ENCODE measurements at regions not wholly inside any gene's neighbourhood (a gene's known extent, or its start where the extent isn't known, plus 50 kb on each side); places are given as distances from the start of the nearest gene placed in this dataset.

GRCh38 chr4:79237851-79238250 is 88.0 kb downstream of the NAA11 start:
- Mint-ChIP-seq H3K4me1 (no peaks in the 10 kb centered on the region), H3K27ac (no peak overlapping the region), H3K36me3 (no peaks in the 10 kb centered on the region), H3K27me3 (peaks cover 0 to 4% (median 0%) of the 10 kb centered on the region in 3 donors), H3K4me3 (no peak overlapping the region), H3K9me3 (peaks cover 0 to 6% (median 0%) of the 10 kb centered on the region in 7 donors)
- ATAC-seq (ENCODE audit: low read depth in 2 of 2), result no peak
- no peak for DNase-seq

- Mint-ChIP-seq H3K4me1 (no peaks in the 10 kb centered on the region), H3K4me3 (no peak overlapping the region), H3K27ac (no peak overlapping the region), H3K27me3 (peaks cover 0 to 4% (median 0%) of the 10 kb centered on the region in 3 donors), H3K9me3 (peaks cover 0 to 3% (median 0%) of the 10 kb centered on the region in 7 donors), H3K36me3 (no peaks in the 10 kb centered on the region)
- ATAC-seq (ENCODE audit: low read depth in 2 of 2) (no peak), DNase-seq (no peak)
Measured at GRCh38 chr4:79236785-79237184, 89.1 kb downstream of the NAA11 start.

- Mint-ChIP-seq H3K36me3 (no peaks in the 10 kb centered on the region), H3K27ac (no peak overlapping the region), H3K4me3 (no peak overlapping the region), H3K4me1 (no peaks in the 10 kb centered on the region), H3K9me3 (no peaks in the 10 kb centered on the region), H3K27me3 (peaks cover 0 to 4% (median 0%) of the 10 kb centered on the region in 3 donors)
- DNase-seq (no peak), ATAC-seq (ENCODE audit: low read depth in 2 of 2) (no peak)
Measured at GRCh38 chr4:79235095-79235494, 90.8 kb downstream of the NAA11 start.

GRCh38 chr4:79233820-79234219 is 92.0 kb downstream of the NAA11 start:
- peak in 1 of 2 donors; percentile 35 for ATAC-seq (ENCODE audit: low read depth in 2 of 2)
- Mint-ChIP-seq H3K9me3 (no peaks in the 10 kb centered on the region), H3K27ac (no peak overlapping the region), H3K36me3 (no peaks in the 10 kb centered on the region), H3K4me1 (no peaks in the 10 kb centered on the region), H3K4me3 (no peak overlapping the region), H3K27me3 (peaks cover 0 to 4% (median 0%) of the 10 kb centered on the region in 3 donors)
- no peak for DNase-seq

GRCh38 chr4:79232540-79232939 is 93.3 kb downstream of the NAA11 start:
- DNase-seq (no peak), ATAC-seq (ENCODE audit: low read depth in 2 of 2) (no peak)
- no peak overlapping the region for H3K4me3 Mint-ChIP-seq
- H3K9me3 Mint-ChIP-seq, result no peaks in the 10 kb centered on the region
- no peaks in the 10 kb centered on the region for H3K27me3 Mint-ChIP-seq
- H3K27ac Mint-ChIP-seq, result no peak overlapping the region
- no peaks in the 10 kb centered on the region for H3K36me3 Mint-ChIP-seq
- no peaks in the 10 kb centered on the region for H3K4me1 Mint-ChIP-seq

GRCh38 chr4:79227860-79228259 is 98.0 kb downstream of the NAA11 start:
- ATAC-seq (ENCODE audit: low read depth in 2 of 2), result no peak
- no peaks in the 10 kb centered on the region for H3K36me3 Mint-ChIP-seq
- H3K27ac Mint-ChIP-seq, result no peak overlapping the region

GRCh38 chr4:79225360-79225759 is 100.5 kb downstream of the NAA11 start:
- Mint-ChIP-seq H3K4me1 (no peaks in the 10 kb centered on the region), H3K36me3 (no peaks in the 10 kb centered on the region), H3K9me3 (peaks cover 0 to 7% (median 3%) of the 10 kb centered on the region in 7 donors), H3K27me3 (no peaks in the 10 kb centered on the region), H3K27ac (no peak overlapping the region), H3K4me3 (no peak overlapping the region)
- ATAC-seq (ENCODE audit: low read depth in 2 of 2), result no peak
- no peak for DNase-seq

More at GRCh38 chr4:79227860-79228259, 98.0 kb downstream of the NAA11 start:
- H3K4me1 Mint-ChIP-seq, result no peaks in the 10 kb centered on the region
- H3K27me3 Mint-ChIP-seq, result no peaks in the 10 kb centered on the region
- DNase-seq, result no peak
- H3K4me3 Mint-ChIP-seq, result no peak overlapping the region
- H3K9me3 Mint-ChIP-seq, result peaks cover 0 to 7% (median 3%) of the 10 kb centered on the region in 7 donors

GRCh38 chr4:79224777-79225104 is 101.1 kb downstream of the NAA11 start:
- Mint-ChIP-seq H3K36me3 (no peaks in the 10 kb centered on the region), H3K4me3 (no peak overlapping the region), H3K27me3 (no peaks in the 10 kb centered on the region), H3K9me3 (peaks cover 0 to 10% (median 3%) of the 10 kb centered on the region in 7 donors), H3K27ac (no peak overlapping the region), H3K4me1 (no peaks in the 10 kb centered on the region)
- no peak for ATAC-seq (ENCODE audit: low read depth in 2 of 2)
- no peak for DNase-seq

GRCh38 chr4:79223993-79224776 is 101.7 kb downstream of the NAA11 start:
- peaks cover 0 to 11% (median 3%) of the 10 kb centered on the region in 7 donors for H3K9me3 Mint-ChIP-seq
- DNase-seq (no peak), ATAC-seq (ENCODE audit: low read depth in 2 of 2) (no peak)
- H3K36me3 Mint-ChIP-seq, result no peaks in the 10 kb centered on the region
- no peaks in the 10 kb centered on the region for H3K27me3 Mint-ChIP-seq
- H3K4me1 Mint-ChIP-seq, result no peaks in the 10 kb centered on the region
- peak overlapping the region in 1 of 6 donors; percentile 71 for H3K27ac Mint-ChIP-seq
- H3K4me3 Mint-ChIP-seq, result no peak overlapping the region

- no peak overlapping the region for H3K27ac Mint-ChIP-seq
- no peak overlapping the region for H3K4me3 Mint-ChIP-seq
- no peak for ATAC-seq (ENCODE audit: low read depth in 2 of 2)
- no peaks in the 10 kb centered on the region for H3K27me3 Mint-ChIP-seq
- H3K36me3 Mint-ChIP-seq, result no peaks in the 10 kb centered on the region
- H3K9me3 Mint-ChIP-seq, result peaks cover 0 to 6% (median 0%) of the 10 kb centered on the region in 7 donors
- no peak for DNase-seq
- H3K4me1 Mint-ChIP-seq, result no peaks in the 10 kb centered on the region
Measured at GRCh38 chr4:79217025-79217424, 108.8 kb downstream of the NAA11 start.

GRCh38 chr4:79213702-79214101 is 112.2 kb downstream of the NAA11 start:
- no peak overlapping the region for H3K27ac Mint-ChIP-seq
- peaks cover 5 to 10% (median 8%) of the 10 kb centered on the region in 3 donors for H3K4me1 Mint-ChIP-seq
- no peak for ATAC-seq (ENCODE audit: low read depth in 2 of 2)

GRCh38 chr4:79213010-79213409 is 112.9 kb downstream of the NAA11 start:
- Mint-ChIP-seq H3K9me3 (peaks cover 0 to 3% (median 0%) of the 10 kb centered on the region in 7 donors), H3K27ac (no peak overlapping the region), H3K4me3 (no peak overlapping the region), H3K36me3 (no peaks in the 10 kb centered on the region), H3K4me1 (peaks cover 5 to 10% (median 8%) of the 10 kb centered on the region in 3 donors), H3K27me3 (no peaks in the 10 kb centered on the region)
- no peak for DNase-seq
- no peak for ATAC-seq (ENCODE audit: low read depth in 2 of 2)

More at GRCh38 chr4:79213702-79214101, 112.2 kb downstream of the NAA11 start:
- H3K27me3 Mint-ChIP-seq, result no peaks in the 10 kb centered on the region
- DNase-seq, result no peak
- no peak overlapping the region for H3K4me3 Mint-ChIP-seq
- peaks cover 0 to 3% (median 0%) of the 10 kb centered on the region in 7 donors for H3K9me3 Mint-ChIP-seq
- no peaks in the 10 kb centered on the region for H3K36me3 Mint-ChIP-seq

- Mint-ChIP-seq H3K4me3 (no peak overlapping the region), H3K4me1 (peaks cover 5 to 10% (median 8%) of the 10 kb centered on the region in 3 donors), H3K36me3 (no peaks in the 10 kb centered on the region), H3K27ac (no peak overlapping the region), H3K27me3 (no peaks in the 10 kb centered on the region), H3K9me3 (peaks cover 0 to 3% (median 0%) of the 10 kb centered on the region in 7 donors)
- ATAC-seq (ENCODE audit: low read depth in 2 of 2) (no peak), DNase-seq (no peak)
Measured at GRCh38 chr4:79212311-79212710, 113.5 kb downstream of the NAA11 start.

- no peak overlapping the region for H3K4me3 Mint-ChIP-seq
- H3K9me3 Mint-ChIP-seq, result peaks cover 0 to 7% (median 3%) of the 10 kb centered on the region in 7 donors
- no peaks in the 10 kb centered on the region for H3K36me3 Mint-ChIP-seq
- H3K27ac Mint-ChIP-seq, result no peak overlapping the region
- H3K4me1 Mint-ChIP-seq, result peaks cover 5 to 10% (median 8%) of the 10 kb centered on the region in 3 donors
- DNase-seq (no peak), ATAC-seq (ENCODE audit: low read depth in 2 of 2) (no peak)
- H3K27me3 Mint-ChIP-seq, result no peaks in the 10 kb centered on the region
Measured at GRCh38 chr4:79211490-79211889, 114.4 kb downstream of the NAA11 start.

All from naive B cell (primary cell).